ES-I3 (cell line): ENCODE measurements at regions not wholly inside any gene's neighbourhood (a gene's known extent, or its start where the extent isn't known, plus 50 kb on each side); places are given as distances from the start of the nearest gene placed in this dataset.

Experiments used
- H3K36me3 ChIP-seq: 2 replicates; pipeline ENCODE4 v1.6.1; 2013; ENCODE audit warnings: mild to moderate bottlenecking, low read length, control low read depth, moderate library complexity; ENCODE audit not compliant: insufficient read depth
- H3K4me1 ChIP-seq: 2 replicates; pipeline ENCODE4 v1.6.1; 2013; ENCODE audit warnings: mild to moderate bottlenecking, control low read depth, low read length; ENCODE audit not compliant: insufficient read depth
- H3K9ac ChIP-seq: 2 replicates; pipeline ENCODE4 v1.6.1; 2013; ENCODE audit warnings: low read depth, mild to moderate bottlenecking, low read length, moderate library complexity
- H3K9me3 ChIP-seq: 2 replicates; pipeline ENCODE4 v1.6.1; 2013; ENCODE audit warnings: mild to moderate bottlenecking, low read length, moderate library complexity; ENCODE audit not compliant: control insufficient read depth, insufficient read depth

DNA sequence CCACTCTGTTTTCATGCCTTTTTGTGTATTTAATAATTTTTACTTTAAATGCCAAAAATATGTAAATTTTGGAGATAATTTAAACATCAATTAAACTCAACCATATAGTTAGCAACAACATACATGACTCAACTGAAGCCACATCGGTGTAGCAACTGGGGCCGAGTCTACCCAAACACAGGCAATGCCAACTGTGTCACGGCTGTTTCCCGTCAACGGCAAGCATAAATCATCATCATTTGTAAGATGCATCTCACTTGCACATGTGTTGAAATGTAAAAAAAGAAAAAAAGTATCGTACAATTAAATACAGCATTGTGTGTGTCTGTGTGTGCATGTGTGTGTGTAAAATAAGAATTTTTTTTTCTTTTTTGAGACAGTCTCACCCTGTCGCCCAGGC, 160.1 kb upstream of the TAS2R1 start:
- Histone ChIP-seq H3K9ac (no peak overlapping the region), H3K36me3 (no peaks in the 10 kb centered on the region), H3K9me3 (no peaks in the 10 kb centered on the region), H3K4me1 (no peaks in the 10 kb centered on the region)

DNA sequence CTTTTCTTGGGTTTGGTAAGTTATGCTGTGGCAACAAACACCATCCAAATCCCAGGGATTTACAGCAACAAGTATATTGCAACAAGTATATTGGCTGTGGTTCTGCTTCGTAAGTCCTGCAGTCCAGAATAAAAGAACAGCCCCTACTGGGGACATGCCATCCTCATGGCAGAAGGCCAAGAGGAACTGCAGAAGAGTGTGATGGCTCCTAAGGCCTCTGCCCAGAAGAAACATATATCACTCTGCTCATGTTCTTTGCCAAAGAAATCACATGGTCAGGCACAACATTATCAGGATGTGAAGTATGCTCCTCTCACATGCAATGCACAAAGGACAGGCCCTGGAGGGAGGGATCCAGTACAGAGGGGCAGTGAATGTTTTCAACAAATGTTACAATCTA, 159.6 kb upstream of the TAS2R1 start:
- Histone ChIP-seq H3K4me1 (no peaks in the 10 kb centered on the region), H3K36me3 (no peaks in the 10 kb centered on the region), H3K9ac (no peak overlapping the region), H3K9me3 (no peaks in the 10 kb centered on the region)

DNA sequence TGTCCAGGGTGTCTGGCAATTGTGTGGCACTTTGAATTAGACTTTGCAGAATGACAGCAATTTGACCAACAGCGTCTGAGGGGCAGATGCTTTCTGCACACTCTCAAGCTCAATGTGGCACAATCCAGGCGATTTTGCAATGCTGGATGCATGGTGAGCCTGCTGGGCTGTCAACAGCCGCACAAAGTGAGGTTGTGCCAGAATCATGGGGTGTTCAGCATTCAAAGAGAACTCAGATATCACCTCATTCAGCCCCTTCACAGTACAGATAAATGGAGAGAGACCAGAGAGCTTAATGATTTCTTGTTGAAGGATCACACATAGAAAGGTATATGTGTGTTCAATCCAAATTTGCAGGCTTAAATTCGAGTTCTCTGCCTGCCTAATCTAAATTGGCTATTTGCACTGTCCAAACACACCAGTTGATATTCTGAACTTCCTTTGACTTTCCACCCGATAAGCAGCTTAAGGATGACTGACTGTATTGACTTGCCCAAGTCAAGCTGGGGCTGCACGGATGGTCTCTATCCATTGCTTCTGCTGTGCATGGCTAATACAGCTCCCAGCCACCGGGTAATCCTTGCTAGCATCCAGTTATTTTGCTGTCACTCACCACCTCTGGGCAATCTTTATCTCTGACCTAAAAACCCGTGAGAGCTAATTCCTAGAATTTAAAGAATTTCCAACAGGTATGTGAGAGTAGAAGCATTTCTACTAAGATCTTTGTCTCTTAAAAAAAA, 157.9 kb upstream of the TAS2R1 start:
- Histone ChIP-seq H3K36me3 (no peaks in the 10 kb centered on the region), H3K9ac (no peak overlapping the region), H3K9me3 (no peaks in the 10 kb centered on the region), H3K4me1 (no peaks in the 10 kb centered on the region)

DNA sequence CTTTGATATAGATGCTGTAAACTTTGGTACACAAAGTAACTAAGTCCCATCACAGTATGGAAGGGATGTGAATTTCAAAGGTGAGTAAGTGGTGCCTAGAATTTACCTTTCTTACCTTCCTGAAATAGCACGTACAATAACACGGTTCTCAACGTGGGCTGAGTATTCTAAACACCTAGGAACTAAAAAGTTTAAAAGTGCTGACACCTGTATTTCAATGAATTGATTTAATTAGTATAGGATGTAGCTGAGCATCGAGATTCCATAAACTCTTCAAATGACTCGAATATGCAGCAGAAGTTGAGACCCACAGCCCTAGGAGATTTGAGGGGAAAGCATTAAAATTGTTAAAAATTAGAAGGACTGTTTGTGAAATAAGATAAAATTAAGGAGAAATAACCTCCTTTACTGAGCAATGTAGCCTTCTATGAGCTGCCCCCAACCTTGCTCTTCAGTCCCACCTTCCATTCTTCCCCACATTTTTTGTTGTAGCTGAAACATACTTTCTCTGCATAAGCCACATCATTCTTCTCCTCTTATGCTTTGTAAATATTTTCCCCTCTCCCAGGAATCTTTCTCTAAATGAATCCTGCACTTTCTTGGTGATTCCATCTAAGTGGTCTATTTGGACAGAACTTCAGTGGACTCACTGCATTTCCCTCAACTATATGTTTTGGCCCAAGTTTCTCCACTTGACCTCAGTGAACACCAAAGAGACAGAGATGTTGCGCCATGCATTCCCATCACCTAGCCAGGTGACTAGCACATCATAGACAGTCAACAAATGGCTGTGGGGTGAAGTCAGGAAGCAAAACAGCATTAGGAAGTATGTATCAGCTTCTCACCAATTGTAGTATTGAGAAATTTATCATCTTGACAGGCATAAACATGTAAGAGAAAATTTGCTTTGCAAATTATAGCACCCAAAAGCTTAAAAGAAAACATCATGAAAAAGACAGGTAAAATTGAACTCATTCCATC, 156.5 kb upstream of the TAS2R1 start:
- no peaks in the 10 kb centered on the region for H3K9me3 ChIP-seq
- H3K9ac ChIP-seq, result no peak overlapping the region
- no peaks in the 10 kb centered on the region for H3K36me3 ChIP-seq

DNA sequence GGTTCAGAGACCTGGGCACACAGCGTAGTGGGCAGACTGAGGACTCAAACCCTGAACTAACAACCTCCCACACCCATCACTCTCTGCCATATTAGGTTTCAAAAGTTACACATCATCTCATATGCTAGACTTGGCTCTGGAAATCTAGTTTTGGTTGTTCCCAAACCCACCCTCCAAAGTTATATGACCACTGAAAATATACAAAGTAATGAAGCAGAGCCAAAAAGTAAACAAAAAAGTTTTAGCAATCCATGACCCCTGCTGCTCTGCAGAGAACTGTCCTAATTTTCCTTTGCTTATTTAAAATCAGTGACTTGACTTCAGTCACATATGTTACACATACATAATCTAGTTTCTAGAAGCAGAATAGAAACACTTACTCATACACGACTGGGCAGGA, 155.6 kb upstream of the TAS2R1 start:
- H3K9me3 ChIP-seq, result no peaks in the 10 kb centered on the region
- no peaks in the 10 kb centered on the region for H3K4me1 ChIP-seq
- H3K9ac ChIP-seq, result no peak overlapping the region
- H3K36me3 ChIP-seq, result no peaks in the 10 kb centered on the region

More for the DNA sequence above, 156.5 kb upstream of the TAS2R1 start:
- no peaks in the 10 kb centered on the region for H3K4me1 ChIP-seq

DNA sequence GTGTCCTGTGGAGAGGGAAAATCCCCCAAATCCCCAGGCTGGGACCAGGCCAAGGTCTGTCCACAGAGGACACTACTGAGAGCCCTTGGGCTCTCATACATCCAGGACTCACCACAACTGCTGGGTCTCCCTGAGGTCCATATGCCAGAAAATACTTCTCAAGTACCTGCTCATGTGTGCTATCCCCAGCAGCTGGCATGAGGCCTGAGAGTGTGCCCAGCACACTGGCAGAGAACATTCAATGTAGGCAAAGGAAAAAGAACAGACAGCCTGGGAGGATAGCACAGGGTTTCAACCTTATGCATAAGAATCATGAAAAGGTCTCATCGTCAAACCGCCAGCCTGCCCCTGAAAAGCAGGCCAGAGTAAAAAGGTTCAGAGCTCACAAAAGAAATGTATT, 154.1 kb upstream of the TAS2R1 start:
- Histone ChIP-seq H3K9ac (no peak overlapping the region), H3K36me3 (no peaks in the 10 kb centered on the region), H3K4me1 (no peaks in the 10 kb centered on the region), H3K9me3 (no peaks in the 10 kb centered on the region)

DNA sequence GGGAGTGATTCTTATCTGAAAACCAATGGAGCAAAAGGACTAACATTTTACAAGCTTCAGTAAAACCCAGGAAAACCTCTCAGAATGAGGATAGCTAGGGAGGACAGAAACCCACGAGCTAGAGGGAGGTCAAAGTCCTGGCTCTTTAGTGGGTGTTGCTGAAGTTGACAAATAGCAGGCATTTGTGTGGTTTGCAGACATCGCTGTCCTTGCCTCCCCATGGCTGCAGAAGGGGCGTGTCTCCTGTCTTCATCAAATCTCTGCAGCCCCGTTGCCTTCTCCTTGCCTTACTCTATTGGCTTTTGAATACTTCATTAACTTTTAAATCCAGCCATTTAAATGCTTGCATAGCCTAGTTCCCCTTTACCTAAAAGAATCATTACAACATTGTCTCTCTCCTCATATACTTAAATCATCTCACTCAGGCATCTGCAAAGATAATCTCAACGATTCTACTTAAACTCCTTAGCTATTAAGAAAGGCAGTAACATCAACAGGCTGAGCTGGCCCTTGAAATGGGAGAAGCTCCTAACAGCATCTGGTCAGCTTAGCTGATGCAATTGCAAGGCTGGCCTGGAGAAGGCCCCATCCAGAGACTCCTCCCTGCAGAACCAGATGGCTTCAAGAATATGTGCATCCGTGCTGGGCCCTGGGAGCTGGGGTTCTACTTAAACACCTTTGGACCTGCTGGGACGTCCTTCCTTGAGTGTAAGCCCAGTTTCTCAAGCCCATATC, 152.8 kb upstream of the TAS2R1 start:
- H3K9ac ChIP-seq, result no peak overlapping the region
- no peaks in the 10 kb centered on the region for H3K4me1 ChIP-seq
- H3K9me3 ChIP-seq, result no peaks in the 10 kb centered on the region
- no peaks in the 10 kb centered on the region for H3K36me3 ChIP-seq

DNA sequence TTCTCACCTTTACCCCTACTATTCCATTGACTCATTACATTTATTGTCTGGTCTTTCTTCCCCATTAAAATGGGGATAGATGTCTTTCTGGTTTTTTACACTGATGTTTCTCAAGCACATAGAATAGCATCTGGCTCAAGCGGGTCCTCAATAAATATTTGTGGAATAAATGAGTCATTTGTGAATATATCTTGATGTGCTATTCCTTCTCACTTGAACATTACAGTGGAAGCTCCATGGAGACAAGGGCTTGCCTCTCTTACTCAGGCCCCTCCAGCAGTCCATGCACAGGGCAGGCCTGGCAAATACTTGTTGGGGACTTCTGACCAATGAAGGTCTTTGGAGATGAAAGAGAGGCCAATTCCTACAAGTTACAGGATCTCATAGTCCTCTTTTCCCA, 151.7 kb upstream of the TAS2R1 start:
- H3K9ac ChIP-seq, result no peak overlapping the region
- H3K36me3 ChIP-seq, result no peaks in the 10 kb centered on the region
- no peaks in the 10 kb centered on the region for H3K4me1 ChIP-seq

DNA sequence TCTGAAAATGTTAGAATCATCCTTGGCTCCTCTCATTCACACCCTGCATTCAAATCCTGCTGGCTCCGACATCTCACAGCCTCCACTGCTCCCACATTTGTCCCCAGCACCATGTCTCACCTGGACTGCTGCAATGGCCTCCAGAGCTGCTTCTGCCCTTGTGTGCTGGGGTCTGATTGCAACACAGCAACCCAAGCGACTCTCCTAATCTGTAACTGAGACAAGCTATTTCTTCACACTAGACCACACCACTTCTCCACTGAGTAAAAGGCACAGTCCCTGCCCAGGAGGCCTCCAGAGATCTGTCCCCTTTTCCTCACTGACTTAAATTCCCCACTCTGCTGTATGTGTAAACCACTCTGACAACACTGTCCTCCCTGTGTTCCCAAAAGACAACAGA, 151.1 kb upstream of the TAS2R1 start:
- H3K36me3 ChIP-seq, result no peaks in the 10 kb centered on the region
- H3K9ac ChIP-seq, result no peak overlapping the region
- no peaks in the 10 kb centered on the region for H3K9me3 ChIP-seq
- no peaks in the 10 kb centered on the region for H3K4me1 ChIP-seq

More for the DNA sequence above, 151.7 kb upstream of the TAS2R1 start:
- H3K9me3 ChIP-seq, result no peaks in the 10 kb centered on the region

DNA sequence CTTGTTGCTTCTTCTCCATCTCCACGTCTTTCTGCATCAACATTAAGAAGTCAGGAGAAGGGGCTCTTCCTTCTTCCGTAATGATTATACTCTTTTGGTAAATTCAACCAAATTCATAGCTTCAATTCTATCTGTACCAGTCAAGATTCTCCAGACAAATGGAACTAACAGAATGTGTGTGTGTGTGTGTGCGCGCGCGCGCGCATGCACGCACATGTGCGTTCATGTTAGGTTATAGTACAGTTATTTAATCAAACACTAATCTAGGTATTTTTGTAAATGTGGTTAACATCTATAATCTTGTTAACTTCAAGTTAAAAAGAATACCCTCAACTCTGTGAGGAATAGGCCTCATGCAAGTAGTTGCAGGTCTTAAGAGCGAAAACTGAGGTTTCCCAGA, 150.3 kb upstream of the TAS2R1 start:
- H3K9me3 ChIP-seq, result no peaks in the 10 kb centered on the region

DNA sequence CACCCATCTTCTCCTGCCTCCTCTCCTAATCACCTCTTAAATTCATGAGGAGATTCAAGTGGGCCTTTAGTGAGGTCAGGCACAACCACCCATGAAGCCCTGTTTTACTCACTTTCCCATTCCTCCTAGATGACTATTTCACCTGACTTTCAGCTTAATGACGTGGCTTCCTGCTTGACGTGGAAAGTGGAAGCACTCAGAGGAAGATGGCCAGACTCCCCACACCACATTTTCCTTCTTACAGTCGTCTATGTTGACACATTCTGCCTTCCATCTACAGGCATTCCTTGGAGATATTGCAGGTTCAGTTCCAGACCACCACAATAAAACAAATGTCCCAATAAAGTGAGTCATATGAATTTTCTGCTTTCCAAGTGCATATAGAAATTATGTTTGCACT, 146.4 kb upstream of the TAS2R1 start:
- no peak overlapping the region for H3K9ac ChIP-seq
- no peaks in the 10 kb centered on the region for H3K4me1 ChIP-seq
- H3K36me3 ChIP-seq, result no peaks in the 10 kb centered on the region
- H3K9me3 ChIP-seq, result no peaks in the 10 kb centered on the region

More for the DNA sequence above, 150.3 kb upstream of the TAS2R1 start:
- Histone ChIP-seq H3K9ac (no peak overlapping the region), H3K4me1 (no peaks in the 10 kb centered on the region), H3K36me3 (no peaks in the 10 kb centered on the region)

DNA sequence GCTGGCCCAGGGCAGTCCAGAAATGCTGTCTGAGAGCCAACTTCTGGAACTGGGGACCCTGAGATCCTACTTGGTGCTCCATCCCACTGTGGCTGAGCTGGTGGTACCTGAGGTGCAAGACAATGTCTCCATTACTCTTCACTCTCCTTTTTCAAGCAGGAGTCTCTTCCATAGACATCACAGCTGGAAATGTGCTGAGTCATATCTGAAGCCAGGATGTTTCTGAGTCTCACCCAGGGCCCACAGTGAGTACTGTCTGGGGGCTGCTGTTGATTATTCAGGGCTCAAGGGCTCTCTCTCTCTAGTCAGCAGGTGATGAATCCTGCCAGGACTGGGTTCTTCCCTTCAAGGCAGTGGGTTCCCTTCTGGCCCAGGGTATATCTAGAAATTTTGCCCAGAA, 145.2 kb upstream of the TAS2R1 start:
- H3K9me3 ChIP-seq, result no peaks in the 10 kb centered on the region
- H3K4me1 ChIP-seq, result no peaks in the 10 kb centered on the region
- no peak overlapping the region for H3K9ac ChIP-seq
- no peaks in the 10 kb centered on the region for H3K36me3 ChIP-seq

DNA sequence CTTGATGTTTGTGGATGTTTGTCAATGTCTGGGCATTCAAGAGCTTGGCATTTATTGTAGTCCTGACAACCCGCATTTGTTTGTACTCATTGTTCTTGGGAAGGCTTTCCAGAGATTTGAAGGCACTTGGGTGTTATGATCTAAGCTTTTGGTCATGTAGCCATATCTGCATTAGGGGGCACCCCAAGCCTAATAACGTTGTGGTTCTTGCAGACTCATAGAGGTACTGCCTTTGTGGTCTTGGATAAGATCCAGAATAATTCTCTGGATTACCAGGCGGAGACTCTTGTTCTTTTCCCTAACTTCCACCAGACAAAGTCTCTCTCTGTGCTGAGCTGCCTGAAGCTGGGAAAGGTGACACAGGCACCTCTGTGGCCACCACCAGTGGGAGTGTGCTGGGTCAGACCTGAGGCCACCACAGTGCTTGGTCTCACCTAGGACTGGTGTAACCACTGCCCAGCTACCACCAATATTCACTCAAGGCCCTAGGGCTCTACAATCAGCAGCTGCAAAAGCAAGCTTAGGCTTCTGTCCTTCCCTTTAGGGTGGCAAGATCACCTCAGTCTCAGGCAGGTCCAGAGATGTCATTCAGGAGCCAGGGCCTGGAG, 144.4 kb upstream of the TAS2R1 start:
- H3K36me3 ChIP-seq, result no peaks in the 10 kb centered on the region
- H3K9me3 ChIP-seq, result no peaks in the 10 kb centered on the region
- H3K9ac ChIP-seq, result no peak overlapping the region

DNA sequence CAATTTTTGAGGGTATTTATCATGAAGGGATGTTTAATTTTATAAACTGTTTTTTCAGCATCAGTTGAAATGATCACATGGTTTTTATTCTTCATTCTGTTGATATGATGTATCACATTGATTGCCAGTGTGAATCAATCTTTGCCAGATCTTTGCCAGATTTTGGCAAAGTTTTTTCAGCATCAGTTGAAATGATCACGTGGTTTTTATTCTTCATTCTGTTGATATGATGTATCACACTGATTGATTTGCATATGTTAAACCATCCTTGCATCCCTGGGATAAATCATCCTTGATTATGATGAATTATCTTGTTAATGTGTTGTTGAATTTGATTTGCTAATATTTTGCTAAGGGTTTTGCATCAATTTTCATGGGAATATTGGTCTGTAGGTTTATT, 140.9 kb upstream of the TAS2R1 start:
- no peak overlapping the region for H3K9ac ChIP-seq
- H3K36me3 ChIP-seq, result no peaks in the 10 kb centered on the region
- no peaks in the 10 kb centered on the region for H3K9me3 ChIP-seq
- H3K4me1 ChIP-seq, result no peaks in the 10 kb centered on the region

More for the DNA sequence above, 144.4 kb upstream of the TAS2R1 start:
- H3K4me1 ChIP-seq, result no peaks in the 10 kb centered on the region
